ENCODE measurements at regions not wholly inside any gene's neighbourhood (a gene's known extent, or its start where the extent isn't known, plus 50 kb on each side); places are given as distances from the start of the nearest gene placed in this dataset.

DNA sequence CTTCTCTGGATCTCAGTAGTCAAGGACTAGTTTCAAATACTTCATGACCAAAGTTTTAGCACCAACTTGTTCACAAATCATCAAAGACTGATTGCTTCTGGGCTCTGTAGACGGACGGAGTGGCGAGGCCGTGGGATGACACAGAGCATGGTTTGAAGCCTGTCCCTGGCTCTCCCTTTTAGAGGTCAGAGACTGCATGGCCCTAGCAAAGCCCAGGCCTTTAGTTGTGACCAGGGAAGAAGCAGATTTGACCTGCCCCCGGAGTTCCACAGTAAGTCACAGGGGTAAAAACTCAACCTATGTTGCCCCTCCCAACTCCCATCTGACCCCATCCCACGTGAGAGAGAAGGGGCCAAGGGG lies 90.4 kb downstream of the SYNE3 start:
- intact Hi-C loops (cut with DNase I), result no loop called here
- TF ChIP-seq, protein P1, sequence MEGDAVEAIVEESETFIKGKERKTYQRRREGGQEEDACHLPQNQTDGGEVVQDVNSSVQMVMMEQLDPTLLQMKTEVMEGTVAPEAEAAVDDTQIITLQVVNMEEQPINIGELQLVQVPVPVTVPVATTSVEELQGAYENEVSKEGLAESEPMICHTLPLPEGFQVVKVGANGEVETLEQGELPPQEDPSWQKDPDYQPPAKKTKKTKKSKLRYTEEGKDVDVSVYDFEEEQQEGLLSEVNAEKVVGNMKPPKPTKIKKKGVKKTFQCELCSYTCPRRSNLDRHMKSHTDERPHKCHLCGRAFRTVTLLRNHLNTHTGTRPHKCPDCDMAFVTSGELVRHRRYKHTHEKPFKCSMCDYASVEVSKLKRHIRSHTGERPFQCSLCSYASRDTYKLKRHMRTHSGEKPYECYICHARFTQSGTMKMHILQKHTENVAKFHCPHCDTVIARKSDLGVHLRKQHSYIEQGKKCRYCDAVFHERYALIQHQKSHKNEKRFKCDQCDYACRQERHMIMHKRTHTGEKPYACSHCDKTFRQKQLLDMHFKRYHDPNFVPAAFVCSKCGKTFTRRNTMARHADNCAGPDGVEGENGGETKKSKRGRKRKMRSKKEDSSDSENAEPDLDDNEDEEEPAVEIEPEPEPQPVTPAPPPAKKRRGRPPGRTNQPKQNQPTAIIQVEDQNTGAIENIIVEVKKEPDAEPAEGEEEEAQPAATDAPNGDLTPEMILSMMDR (IDR thresholded peaks at IDR 0.05), result no peak
- TF ChIP-seq POLR2AphosphoS5 (IDR thresholded peaks at IDR 0.05) (no peak), POLR2A (IDR thresholded peaks at IDR 0.05) (no peak)
- H3K27ac ChIP-seq, result no peak overlapping the region

DNA sequence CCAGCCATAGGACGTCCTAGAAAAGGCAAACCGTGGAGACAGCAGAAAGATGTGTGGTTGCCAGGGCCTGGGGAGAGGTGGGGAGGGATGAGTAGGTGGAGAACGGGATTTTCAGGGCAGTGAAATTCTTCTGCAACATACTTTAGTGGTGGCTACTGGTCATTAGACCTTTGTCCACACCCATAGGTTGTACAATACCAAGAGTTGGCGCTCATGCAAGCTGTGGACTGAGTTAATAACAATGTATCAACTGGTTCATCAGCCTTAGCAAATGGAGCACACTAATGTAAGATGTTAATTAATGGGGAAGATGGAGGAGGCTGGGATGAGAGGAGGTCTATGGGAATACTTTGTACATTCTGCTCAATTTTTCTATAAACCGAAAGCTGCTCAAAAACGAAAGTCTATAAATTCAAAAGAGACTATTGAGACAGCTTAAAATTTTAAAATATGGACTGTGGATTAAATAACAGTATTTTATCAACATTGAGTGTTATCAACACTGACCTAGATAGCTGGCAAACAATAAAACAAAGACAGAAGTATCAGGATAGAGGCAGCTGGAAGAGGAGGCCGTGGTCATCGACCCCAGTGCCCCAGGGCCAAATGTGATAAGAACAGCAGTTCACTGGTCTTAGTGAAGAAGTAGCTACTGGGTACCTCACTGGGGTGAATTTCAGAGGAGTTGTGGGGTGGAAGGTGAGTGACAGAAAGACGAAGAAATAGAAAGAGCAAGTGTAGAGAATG lies 90.9 kb downstream of the SYNE3 start:
- WGBS, result 90% methylated on average over 9 of the region's 9 CpGs
- no peaks in the 10 kb centered on the region for H3K27me3 ChIP-seq (replicated peaks; ENCODE audit: insufficient read depth)
- no peak for DNase-seq (ENCODE audit: low spot score)
- H3K36me3 ChIP-seq, result no peaks in the 10 kb centered on the region
- intact Hi-C loops (cut with DNase I), result no loop called here
- H3K4me1 ChIP-seq (replicated peaks), result no peaks in the 10 kb centered on the region
- no peak overlapping the region for H3K4me3 ChIP-seq
- no peak for TF ChIP-seq POLR2AphosphoS5 (IDR thresholded peaks at IDR 0.05)
- TF ChIP-seq POLR2A (IDR thresholded peaks at IDR 0.05), result no peak
- TF ChIP-seq, protein P1 (IDR thresholded peaks at IDR 0.05), result no peak
- H3K27ac ChIP-seq, result no peak overlapping the region
- H3K9me3 ChIP-seq, result no peaks in the 10 kb centered on the region

More for the DNA sequence above, 90.4 kb downstream of the SYNE3 start:
- Histone ChIP-seq H3K4me1 (replicated peaks) (no peaks in the 10 kb centered on the region), H3K9me3 (no peaks in the 10 kb centered on the region), H3K36me3 (no peaks in the 10 kb centered on the region), H3K27me3 (replicated peaks; ENCODE audit: insufficient read depth) (no peaks in the 10 kb centered on the region), H3K4me3 (no peak overlapping the region)
- 91% methylated on average over 6 of the region's 6 CpGs for WGBS
- no peak for DNase-seq (ENCODE audit: low spot score)

DNA sequence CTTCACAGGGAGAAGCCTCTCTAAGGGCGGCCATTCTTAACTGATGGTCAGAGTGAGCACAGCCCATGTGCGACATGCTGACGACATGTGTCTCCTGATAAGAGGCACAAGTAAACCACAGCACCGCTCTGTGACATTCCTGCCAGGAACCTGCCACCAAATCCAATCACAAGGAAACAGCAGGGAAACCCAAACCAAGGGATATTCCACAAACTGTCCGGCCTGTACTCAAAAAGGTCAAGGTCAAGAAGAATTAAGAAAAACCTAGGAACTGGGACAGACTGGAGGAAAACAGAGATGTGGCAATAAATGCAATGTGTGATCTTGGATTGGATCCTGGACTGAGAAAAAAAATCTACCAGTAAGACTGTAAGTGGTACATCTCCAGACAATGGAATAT lies 91.9 kb downstream of the SYNE3 start:
- H3K9me3 ChIP-seq, result no peaks in the 10 kb centered on the region
- no peak overlapping the region for H3K4me3 ChIP-seq
- TF ChIP-seq, protein P1 (IDR thresholded peaks at IDR 0.05), result no peak
- TF ChIP-seq POLR2AphosphoS5 (IDR thresholded peaks at IDR 0.05) (no peak), POLR2A (IDR thresholded peaks at IDR 0.05) (no peak)
- H3K27ac ChIP-seq, result no peak overlapping the region
- H3K36me3 ChIP-seq, result no peaks in the 10 kb centered on the region
- WGBS, result 88% methylated on average over 5 of the region's 5 CpGs
- H3K27me3 ChIP-seq (replicated peaks; ENCODE audit: insufficient read depth), result no peaks in the 10 kb centered on the region
- intact Hi-C loops (cut with DNase I), result no loop called here
- H3K4me1 ChIP-seq (replicated peaks), result no peaks in the 10 kb centered on the region
- DNase-seq (ENCODE audit: low spot score), result no peak

DNA sequence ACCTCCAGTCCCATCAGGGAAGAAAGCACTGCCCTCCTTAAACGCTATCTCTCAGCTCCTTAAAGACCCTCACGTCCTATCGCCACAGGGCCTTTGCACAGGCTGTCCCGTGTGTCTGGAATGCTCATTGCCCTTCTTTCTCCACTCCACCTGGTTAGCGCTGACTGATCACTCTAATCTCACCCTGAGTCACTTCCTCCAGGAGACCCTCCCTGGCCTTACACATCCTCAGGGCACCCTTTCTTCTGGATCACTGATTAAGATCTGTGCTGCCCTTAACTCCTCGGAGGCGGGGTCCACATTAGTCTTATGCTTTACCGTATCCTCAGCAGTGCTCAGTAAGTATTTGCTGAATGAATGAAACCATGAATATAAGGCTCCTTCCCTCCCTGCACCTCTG lies 94.7 kb downstream of the SYNE3 start:
- TF ChIP-seq POLR2A (IDR thresholded peaks at IDR 0.05) (no peak), POLR2AphosphoS5 (IDR thresholded peaks at IDR 0.05) (no peak)
- TF ChIP-seq, protein P1 (IDR thresholded peaks at IDR 0.05), result no peak
- 92% methylated on average over 8 of the region's 8 CpGs for WGBS

DNA sequence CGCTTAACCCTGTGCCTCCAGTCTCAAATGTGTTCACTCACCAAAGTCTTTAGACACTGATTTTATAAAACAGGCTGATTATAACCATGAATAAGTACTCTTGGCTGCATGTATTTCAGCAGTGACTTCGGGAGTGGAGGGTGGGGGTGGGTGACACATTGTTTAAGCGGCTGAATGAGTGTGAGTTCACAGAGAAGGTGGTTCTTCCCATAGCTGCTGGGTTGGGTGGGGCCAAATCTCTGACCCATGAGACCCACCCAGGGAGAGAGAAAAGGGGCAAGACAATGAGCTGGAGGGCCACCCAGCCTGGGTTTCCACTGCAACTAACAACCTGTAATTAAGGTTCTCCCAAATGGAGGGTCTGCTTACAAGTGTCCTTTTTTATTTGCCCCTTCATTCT lies 96.4 kb downstream of the SYNE3 start:
- Histone ChIP-seq H3K9me3 (no peaks in the 10 kb centered on the region), H3K4me1 (replicated peaks) (no peaks in the 10 kb centered on the region), H3K36me3 (no peaks in the 10 kb centered on the region), H3K4me3 (no peak overlapping the region), H3K27ac (no peak overlapping the region), H3K27me3 (replicated peaks; ENCODE audit: insufficient read depth) (no peaks in the 10 kb centered on the region)
- 93% methylated on average over 3 of the region's 3 CpGs for WGBS
- intact Hi-C loops (cut with DNase I), result no loop called here
- no peak for DNase-seq (ENCODE audit: low spot score)
- TF ChIP-seq POLR2A (IDR thresholded peaks at IDR 0.05) (no peak), POLR2AphosphoS5 (IDR thresholded peaks at IDR 0.05) (no peak)
- TF ChIP-seq, protein P1 (IDR thresholded peaks at IDR 0.05), result no peak

More for the DNA sequence above, 94.7 kb downstream of the SYNE3 start:
- H3K4me1 ChIP-seq (replicated peaks), result no peaks in the 10 kb centered on the region
- DNase-seq (ENCODE audit: low spot score), result no peak
- H3K27ac ChIP-seq, result no peak overlapping the region
- H3K9me3 ChIP-seq, result no peaks in the 10 kb centered on the region
- H3K4me3 ChIP-seq, result no peak overlapping the region
- intact Hi-C loops (cut with DNase I), result no loop called here
- H3K27me3 ChIP-seq (replicated peaks; ENCODE audit: insufficient read depth), result no peaks in the 10 kb centered on the region
- H3K36me3 ChIP-seq, result no peaks in the 10 kb centered on the region

Measured in prostate gland (tissue), 2 donors.